VCaP (cell line): ENCODE measurements at regions not wholly inside any gene's neighbourhood (a gene's known extent, or its start where the extent isn't known, plus 50 kb on each side); places are given as distances from the start of the nearest gene placed in this dataset.

Experiments used
- H3K27ac ChIP-seq: fragments of 450-650 bp; 2 replicates; pipeline ENCODE4 v1.5.1; 2017
- CTCF ChIP-seq: fragments of 450-650 bp; conservative IDR thresholded peaks from 2 replicates; pipeline ENCODE4 v1.5.1; 2017; ENCODE audit warnings: mild to moderate bottlenecking, moderate library complexity

- H3K27ac ChIP-seq: no peak overlapping the region
- no peak for TF ChIP-seq CTCF
These were observed 832.0 kb downstream of the TLR4 start for GRCh38 chr9:118536153-118536552.

GRCh38 chr9:118538959-118539358 lies 830.3 kb downstream of the BRINP1 start:
- TF ChIP-seq CTCF: no peak
- no peak overlapping the region for H3K27ac ChIP-seq

GRCh38 chr9:118553465-118553864 lies 815.8 kb downstream of the BRINP1 start:
- TF ChIP-seq CTCF: no peak
- H3K27ac ChIP-seq: no peak overlapping the region

GRCh38 chr9:118554987-118555386 lies 814.2 kb downstream of the BRINP1 start:
- no peak overlapping the region for H3K27ac ChIP-seq

GRCh38 chr9:118558026-118558425 lies 811.2 kb downstream of the BRINP1 start:
- no peak overlapping the region for H3K27ac ChIP-seq
- no peak for TF ChIP-seq CTCF

More at GRCh38 chr9:118554987-118555386, 814.2 kb downstream of the BRINP1 start:
- TF ChIP-seq CTCF: no peak

- H3K27ac ChIP-seq: no peak overlapping the region
- TF ChIP-seq CTCF: no peak
These were observed 810.3 kb downstream of the BRINP1 start for GRCh38 chr9:118558891-118559290.

- H3K27ac ChIP-seq: no peak overlapping the region
- TF ChIP-seq CTCF: no peak
These were observed 808.2 kb downstream of the BRINP1 start for GRCh38 chr9:118561051-118561450.

- no peak for TF ChIP-seq CTCF
- no peak overlapping the region for H3K27ac ChIP-seq
These were observed 805.6 kb downstream of the BRINP1 start for GRCh38 chr9:118563677-118564076.
